Coronary artery (tissue), 2 donors: ENCODE measurements at regions not wholly inside any gene's neighbourhood (a gene's known extent, or its start where the extent isn't known, plus 50 kb on each side); places are given as distances from the start of the nearest gene placed in this dataset.

Source experiments
- DNase-seq: peaks from one replicate; pipeline ENCODE4 v3.0.0-alpha.2; 2017; ENCODE audit warnings: low spot score
- H3K27ac ChIP-seq, 2 donors: fragments of 200-600 bp; sonication (generic); one replicate each; pipeline ENCODE4 v1.5.1; 2016 to 2019
- H3K4me3 ChIP-seq: fragments of 200-600 bp; sonication (generic); 2 replicates; pipeline ENCODE4 v1.5.1; 2016; ENCODE audit warnings: mild to moderate bottlenecking, moderate library complexity
- TF ChIP-seq, protein P1 (sequence below): fragments of 200-600 bp; sonication (generic); IDR thresholded peaks from one replicate; pipeline ENCODE4 v1.5.1; 2019; ENCODE audit warnings: antibody characterized with exemption

DNA sequence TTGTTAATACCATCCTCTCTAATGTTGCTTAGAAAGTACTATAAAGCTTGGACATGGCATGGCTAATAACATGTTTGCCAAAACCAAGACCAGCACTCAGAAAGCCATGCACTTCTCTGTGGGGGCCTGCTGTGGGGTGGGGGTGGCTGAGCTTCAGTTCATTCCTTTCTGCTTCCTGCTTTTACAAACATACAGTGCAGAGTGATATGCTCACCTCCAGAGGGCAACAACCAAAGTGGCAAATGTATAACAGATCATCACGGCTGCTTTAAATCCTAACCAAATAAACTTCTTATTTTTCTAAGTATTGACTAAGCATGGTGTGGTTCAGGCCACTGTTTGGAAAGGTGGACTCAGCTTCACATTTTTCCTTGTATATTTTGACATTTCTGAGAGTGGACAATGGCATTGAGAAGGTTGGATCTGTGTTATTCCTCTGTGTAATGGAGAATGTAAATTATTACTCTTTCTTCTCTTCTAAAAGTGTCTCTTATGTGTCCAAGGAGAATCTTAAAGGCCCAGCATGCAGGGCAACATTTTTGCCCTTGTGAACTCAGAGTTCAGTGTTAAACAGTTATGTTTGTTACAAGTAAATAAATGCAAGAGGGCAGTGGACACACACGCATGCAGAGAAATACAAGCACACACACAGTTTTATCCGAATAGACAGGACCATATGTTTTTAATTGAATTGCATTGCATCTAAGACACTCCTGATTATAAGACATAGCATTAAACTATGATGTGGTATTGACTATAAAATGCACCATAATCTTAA is 186.1 kb downstream of the HERPUD2 start:
- DNase-seq, result no peak
- Histone ChIP-seq H3K27ac (no peak overlapping the region), H3K4me3 (no peak overlapping the region)
- TF ChIP-seq, protein P1, sequence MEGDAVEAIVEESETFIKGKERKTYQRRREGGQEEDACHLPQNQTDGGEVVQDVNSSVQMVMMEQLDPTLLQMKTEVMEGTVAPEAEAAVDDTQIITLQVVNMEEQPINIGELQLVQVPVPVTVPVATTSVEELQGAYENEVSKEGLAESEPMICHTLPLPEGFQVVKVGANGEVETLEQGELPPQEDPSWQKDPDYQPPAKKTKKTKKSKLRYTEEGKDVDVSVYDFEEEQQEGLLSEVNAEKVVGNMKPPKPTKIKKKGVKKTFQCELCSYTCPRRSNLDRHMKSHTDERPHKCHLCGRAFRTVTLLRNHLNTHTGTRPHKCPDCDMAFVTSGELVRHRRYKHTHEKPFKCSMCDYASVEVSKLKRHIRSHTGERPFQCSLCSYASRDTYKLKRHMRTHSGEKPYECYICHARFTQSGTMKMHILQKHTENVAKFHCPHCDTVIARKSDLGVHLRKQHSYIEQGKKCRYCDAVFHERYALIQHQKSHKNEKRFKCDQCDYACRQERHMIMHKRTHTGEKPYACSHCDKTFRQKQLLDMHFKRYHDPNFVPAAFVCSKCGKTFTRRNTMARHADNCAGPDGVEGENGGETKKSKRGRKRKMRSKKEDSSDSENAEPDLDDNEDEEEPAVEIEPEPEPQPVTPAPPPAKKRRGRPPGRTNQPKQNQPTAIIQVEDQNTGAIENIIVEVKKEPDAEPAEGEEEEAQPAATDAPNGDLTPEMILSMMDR, result no peak

DNA sequence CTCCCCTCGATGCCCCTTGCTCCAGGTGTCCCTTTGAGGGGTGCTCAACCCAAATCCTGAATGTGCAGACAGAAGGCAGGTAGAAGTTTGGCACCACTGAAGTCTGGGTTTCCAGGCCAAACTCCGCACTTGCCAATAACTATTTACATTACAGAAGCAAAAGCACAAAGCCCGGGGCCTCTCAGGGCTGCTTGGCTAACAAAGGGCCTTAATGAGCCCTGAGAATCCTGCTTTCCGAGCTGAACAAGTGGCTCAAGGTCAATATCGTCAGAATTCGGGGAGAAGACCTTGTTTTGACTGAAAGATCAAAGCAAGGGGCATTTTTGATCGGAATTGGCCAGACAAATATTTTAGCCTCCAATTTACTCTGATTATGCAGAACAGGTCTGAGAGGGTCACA is 189.9 kb downstream of the HERPUD2 start:
- H3K4me3 ChIP-seq, result no peak overlapping the region
- TF ChIP-seq, protein P1, result no peak
- DNase-seq, result no peak
- no peak overlapping the region for H3K27ac ChIP-seq

DNA sequence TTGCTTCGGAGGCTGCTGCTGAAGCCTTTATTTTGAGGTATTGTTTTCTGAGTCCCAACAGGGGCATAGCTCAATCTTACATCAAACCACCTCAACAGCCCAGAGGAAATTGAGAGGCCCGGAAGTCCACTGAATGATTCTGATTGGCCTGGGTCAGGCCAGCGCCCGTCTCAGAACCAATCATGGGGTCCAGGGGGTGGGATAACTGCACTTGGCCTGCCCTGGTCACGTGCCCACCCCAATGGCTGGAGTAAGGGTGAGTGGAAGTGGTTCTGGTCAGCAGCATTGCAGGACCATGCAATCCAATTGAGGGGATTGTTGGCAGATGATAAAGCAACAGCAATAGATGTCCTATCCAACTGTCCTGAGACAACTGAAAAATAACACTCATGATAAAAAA is 190.6 kb downstream of the HERPUD2 start:
- no peak for DNase-seq

DNA sequence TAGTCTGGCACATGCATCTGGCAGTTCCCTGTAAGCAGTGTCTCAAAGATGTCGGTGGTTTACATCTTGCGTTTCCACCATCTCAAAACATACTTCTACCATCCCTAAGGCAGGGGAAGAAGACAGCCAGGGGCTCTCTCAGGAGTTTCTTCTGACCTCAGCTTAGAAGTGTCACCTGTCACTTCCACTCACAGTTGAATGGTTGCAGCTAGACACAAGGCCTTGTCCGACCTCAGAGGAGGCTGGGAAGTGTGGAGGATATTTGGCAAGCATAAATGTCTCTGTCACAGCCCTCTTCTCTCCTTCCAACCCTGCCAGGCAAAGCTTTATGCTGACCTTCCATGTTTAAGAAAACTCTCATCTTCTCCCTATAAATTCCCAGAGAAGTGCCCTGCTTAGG is 193.3 kb downstream of the HERPUD2 start:
- no peak for DNase-seq
- Histone ChIP-seq H3K27ac (no peak overlapping the region), H3K4me3 (no peak overlapping the region)
- TF ChIP-seq, protein P1, result no peak

More for the DNA sequence above, 190.6 kb downstream of the HERPUD2 start:
- TF ChIP-seq, protein P1, result no peak
- Histone ChIP-seq H3K4me3 (no peak overlapping the region), H3K27ac (no peak overlapping the region)

DNA sequence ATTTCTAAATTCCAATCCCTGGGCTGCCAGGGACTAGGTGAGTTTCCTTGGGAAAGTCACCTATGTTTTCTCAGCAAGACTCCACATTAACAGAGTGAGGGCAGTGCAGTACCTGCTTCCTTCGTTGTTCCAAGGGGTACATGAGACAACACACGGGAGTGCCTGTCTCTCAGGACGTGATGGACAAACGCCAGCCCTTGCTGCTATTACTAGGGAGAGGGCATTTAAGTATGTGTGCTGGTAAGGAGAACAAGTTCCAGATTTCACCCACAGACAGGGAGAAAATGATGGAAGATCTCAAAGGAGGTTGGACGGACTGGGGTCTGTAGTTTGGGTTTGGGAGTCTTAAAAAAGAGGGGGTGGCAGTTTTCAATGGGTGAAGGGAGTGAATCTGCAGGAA is 195.7 kb downstream of the HERPUD2 start:
- no peak for DNase-seq
- Histone ChIP-seq H3K27ac (no peak overlapping the region), H3K4me3 (no peak overlapping the region)
- TF ChIP-seq, protein P1, result no peak

DNA sequence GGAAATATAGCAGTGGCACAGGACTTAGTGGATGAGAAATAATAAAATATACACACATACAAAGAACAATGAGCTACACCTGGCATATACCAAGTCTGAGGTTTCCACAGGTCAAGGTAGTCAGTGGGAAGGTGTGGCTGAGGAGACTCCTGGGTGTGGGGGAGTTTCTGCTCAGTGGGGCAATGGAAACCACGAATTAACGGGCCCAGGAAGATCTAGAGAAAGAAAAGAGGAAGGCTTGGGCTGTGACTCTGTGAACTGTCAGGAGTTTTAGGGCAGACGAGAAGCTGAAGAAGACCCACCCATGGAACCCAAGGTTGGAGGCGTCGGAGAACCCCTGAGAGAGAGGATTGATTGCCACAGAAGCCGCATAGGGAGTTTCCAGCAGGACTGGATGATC is 196.5 kb downstream of the HERPUD2 start:
- DNase-seq, result no peak
- Histone ChIP-seq H3K27ac (no peak overlapping the region), H3K4me3 (no peak overlapping the region)
- TF ChIP-seq, protein P1, result no peak

DNA sequence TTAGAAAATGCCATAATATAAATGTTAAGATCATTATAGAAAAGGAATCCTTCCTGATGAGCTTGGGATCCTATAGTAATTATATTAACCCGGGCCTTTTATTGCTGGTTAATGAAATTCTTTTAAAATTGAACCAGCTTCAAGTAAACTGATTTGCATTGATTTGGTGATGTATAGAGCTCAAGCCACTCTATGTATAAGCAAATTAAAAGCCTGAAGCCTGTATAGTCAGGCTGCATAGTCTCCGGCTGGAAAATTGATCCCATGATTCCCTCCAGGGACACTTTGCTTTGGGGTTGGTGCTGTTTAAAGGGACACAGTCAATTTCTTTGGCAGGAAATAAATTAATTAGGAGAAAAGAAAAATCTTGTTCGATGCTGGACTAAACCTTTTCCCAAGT is 199.1 kb downstream of the HERPUD2 start:
- no peak overlapping the region for H3K4me3 ChIP-seq
- H3K27ac ChIP-seq, result no peak overlapping the region
- TF ChIP-seq, protein P1, result no peak
- no peak for DNase-seq
